ENCODE measurements at regions not wholly inside any gene's neighbourhood (a gene's known extent, or its start where the extent isn't known, plus 50 kb on each side); places are given as distances from the start of the nearest gene placed in this dataset.

GRCh38 chr1:182280504-182280900 lies 111.1 kb downstream of the GLUL start:
- H3K9ac ChIP-seq (ENCODE audit: insufficient read depth in 1 of 2, low read depth in 2 of 2, low read length in 2 of 2), result no peak overlapping the region
- intact Hi-C loops (cut with micrococcal nuclease) (no loop called here), in situ Hi-C loops (cut with MboI) (no loop called here)
- ChIA-PET POLR2A (interaction anchor here (0.6 to 3.2 kb wide), 7 partner anchors 10 to 67 kb away, joined by 3 to 25 read pairs (median 4); no protein-coding TSS in a partner anchor), CTCF (ENCODE audit: low intra/inter-chr PET ratio) (no interaction called here)
- peak overlapping the region; percentile 22 for H2AFZ ChIP-seq (ENCODE audit: low read depth, low read length)
- H3K4me3 ChIP-seq, result no peak overlapping the region
- no peaks in the 10 kb centered on the region for H3K36me3 ChIP-seq (ENCODE audit: control insufficient read depth, insufficient read depth, low read length)
- no peak for ATAC-seq
- WGBS (ENCODE audit: insufficient coverage, low coverage, missing lambda C conversion rate), result 51% methylated on average over 2 of the region's 2 CpGs
- no peaks in the 10 kb centered on the region for H3K27me3 ChIP-seq (ENCODE audit: control insufficient read depth in 2 of 2, insufficient read depth in 2 of 2, low read length in 2 of 2)
- H3K27ac ChIP-seq (ENCODE audit: extremely low read depth, low read depth, low read length), result no peak overlapping the region
- no peaks in the 10 kb centered on the region for H3K79me2 ChIP-seq (ENCODE audit: control insufficient read depth, insufficient read depth, low read length)
- peaks cover 0 to 3% of the 10 kb centered on the region in 2 experiments; a peak in 2 of 5 replicates for H3K4me1 ChIP-seq (replicated peaks in 1 of 2; ENCODE audit: control insufficient read depth in 2 of 2, insufficient read depth in 2 of 2, low read length in 2 of 2)
- no peak overlapping the region for H3K4me2 ChIP-seq (ENCODE audit: insufficient read depth, low read length)
- no peak for FAIRE-seq
- no peaks in the 10 kb centered on the region for H4K20me1 ChIP-seq (replicated peaks; ENCODE audit: control insufficient read depth, insufficient read depth, low read length)
- TF ChIP-seq CBFA2T2 (conservative IDR thresholded peaks at IDR 0.05), result no peak
- no peak for TF ChIP-seq RFX7 (CRISPR knock-in tag; IDR thresholded peaks at IDR 0.05)
- TF ChIP-seq ERF (CRISPR knock-in tag; IDR thresholded peaks at IDR 0.05), result no peak
- TF ChIP-seq ATF1 (CRISPR knock-in tag; IDR thresholded peaks at IDR 0.05), result no peak
- TF ChIP-seq ATF1 (tag; IDR thresholded peaks at IDR 0.05), result no peak
- peak; percentile 42 for TF ChIP-seq MEIS2 (IDR thresholded peaks at IDR 0.05; ENCODE audit: partially characterized antibody)
- peak; percentile 40; the same call in 1 of the 2 replicates for TF ChIP-seq PKNOX1 (IDR thresholded peaks at IDR 0.05)
- TF ChIP-seq ZNF778 (CRISPR knock-in tag; IDR thresholded peaks at IDR 0.05), result no peak
- no peak for TF ChIP-seq ZNF75A (CRISPR knock-in tag; IDR thresholded peaks at IDR 0.05)
- TF ChIP-seq PRPF4 (IDR thresholded peaks at IDR 0.05; ENCODE audit: insufficient read depth, low read depth, low read length, poor library complexity, severe bottlenecking), result no peak
- TF ChIP-seq PBX2 (CRISPR knock-in tag; IDR thresholded peaks at IDR 0.05; ENCODE audit: low read depth), result no peak
- peak; percentile 43; the same call in 1 of the 2 replicates for TF ChIP-seq PBX2 (tag; conservative IDR thresholded peaks at IDR 0.05; ENCODE audit: low read depth)
- TF ChIP-seq NFE2 (IDR thresholded peaks at IDR 0.05; ENCODE audit: low read depth), result no peak
- no TSS peak for BruUV-seq (replicated peaks)
- no peaks in the 10 kb centered on the region for H3K9me1 ChIP-seq (ENCODE audit: control insufficient read depth, insufficient read depth, low read length)
- DNase-seq (ENCODE audit: extremely low read depth in 1 of 4, low spot score in 3 of 4), result no peak
- H3K9me3 ChIP-seq (replicated peaks; ENCODE audit: control insufficient read depth, insufficient read depth, low read depth, low read length), result no peaks in the 10 kb centered on the region

Data from K562 (cell line).